IPS DF 6.9 (cell line): ENCODE measurements at regions not wholly inside any gene's neighbourhood (a gene's known extent, or its start where the extent isn't known, plus 50 kb on each side); places are given as distances from the start of the nearest gene placed in this dataset.
A peak's percentile ranks its signal among the peaks of the same experiment; 100 is the strongest.
"Not testable (repeated sequence)": the region's sequence is repeated elsewhere in the genome, so short reads cannot be mapped to it uniquely, and the experiment has no call there.

Experiments
- DNase-seq: peaks from one replicate; pipeline ENCODE4 v3.0.0-alpha.2; 2013; ENCODE audit warnings: low read depth, low spot score
- H3K27ac ChIP-seq: one replicate; pipeline ENCODE4 v1.5.1; 2013; ENCODE audit warnings: low read length, control low read depth
- H3K27me3 ChIP-seq: 2 replicates; pipeline ENCODE4 v1.6.1; 2013; ENCODE audit warnings: mild to moderate bottlenecking, low read length; ENCODE audit not compliant: control insufficient read depth, insufficient read depth
- H3K36me3 ChIP-seq: 2 replicates; pipeline ENCODE4 v1.6.1; 2013; ENCODE audit warnings: low read length; ENCODE audit not compliant: control insufficient read depth, insufficient read depth
- H3K4me1 ChIP-seq: 2 replicates; pipeline ENCODE4 v1.6.1; 2013; ENCODE audit warnings: low read length; ENCODE audit not compliant: control insufficient read depth, insufficient read depth
- H3K4me3 ChIP-seq: 2 replicates; pipeline ENCODE4 v1.5.1; 2013; ENCODE audit warnings: mild to moderate bottlenecking, low read length
- H3K9me3 ChIP-seq: 2 replicates; pipeline ENCODE4 v1.6.1; 2013; ENCODE audit warnings: low read length, inconsistent platforms; ENCODE audit not compliant: control insufficient read depth, insufficient read depth
- WGBS: extraction: QIAGEN DNeasy Blood & Tissue Kit; methylation state at CpG from one replicate; pipeline ENCODE4 v1.1.7; 2013; ENCODE audit warnings: mixed read lengths, missing lambda C conversion rate; ENCODE audit not compliant: insufficient read length, insufficient coverage; 5-methylcytosine and 5-hydroxymethylcytosine counted together

DNA sequence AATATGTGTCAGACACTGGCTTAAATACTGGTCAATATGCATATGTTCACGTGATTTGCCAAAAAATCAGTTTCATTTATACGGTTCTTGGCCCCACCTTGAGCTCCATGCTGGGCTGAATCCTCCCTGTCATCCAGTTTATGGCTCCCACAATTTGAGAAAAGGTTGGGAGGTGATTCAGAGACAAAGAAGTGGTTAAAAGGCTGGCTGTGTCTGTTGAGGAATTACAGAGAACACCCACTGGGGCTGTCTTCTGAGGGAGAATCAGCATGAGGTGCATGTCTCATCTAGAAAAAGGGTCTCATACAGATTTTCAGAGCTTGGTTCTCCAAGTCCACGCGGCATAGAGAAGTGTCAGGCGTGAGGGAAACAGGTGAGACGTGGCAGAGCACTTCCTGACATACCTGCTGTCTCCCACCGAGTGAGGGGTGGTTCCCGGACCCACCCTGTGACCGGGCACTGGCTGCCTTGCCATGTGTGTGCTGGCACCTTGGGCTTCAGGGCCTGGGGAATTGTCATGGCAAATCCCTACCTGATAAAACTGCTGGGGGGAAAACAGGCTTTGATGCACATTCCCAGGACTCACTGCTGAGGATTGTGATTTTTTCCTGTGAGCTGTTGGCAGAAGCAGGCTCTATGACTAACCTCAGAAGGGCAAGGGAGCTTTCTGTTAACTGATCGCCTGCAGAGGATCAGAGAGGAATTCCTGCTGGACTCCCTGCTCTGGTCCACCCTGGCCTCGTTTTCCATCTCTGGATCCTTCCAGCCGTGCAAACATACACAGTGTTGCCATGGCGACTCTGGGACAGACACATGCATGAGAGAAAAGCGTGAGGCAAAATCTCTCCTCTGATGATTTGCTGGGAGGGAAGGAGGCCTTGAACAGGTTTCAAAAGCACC lies 223.6 kb downstream of the ADAMTS15 start:
- Histone ChIP-seq H3K27me3 (no peaks in the 10 kb centered on the region), H3K27ac (no peak overlapping the region), H3K9me3 (no peaks in the 10 kb centered on the region), H3K4me3 (no peak overlapping the region), H3K4me1 (no peaks in the 10 kb centered on the region), H3K36me3 (no peaks in the 10 kb centered on the region)
- no peak for DNase-seq
- no CpG with 5 or more reads among the region's 14 CpGs for WGBS

DNA sequence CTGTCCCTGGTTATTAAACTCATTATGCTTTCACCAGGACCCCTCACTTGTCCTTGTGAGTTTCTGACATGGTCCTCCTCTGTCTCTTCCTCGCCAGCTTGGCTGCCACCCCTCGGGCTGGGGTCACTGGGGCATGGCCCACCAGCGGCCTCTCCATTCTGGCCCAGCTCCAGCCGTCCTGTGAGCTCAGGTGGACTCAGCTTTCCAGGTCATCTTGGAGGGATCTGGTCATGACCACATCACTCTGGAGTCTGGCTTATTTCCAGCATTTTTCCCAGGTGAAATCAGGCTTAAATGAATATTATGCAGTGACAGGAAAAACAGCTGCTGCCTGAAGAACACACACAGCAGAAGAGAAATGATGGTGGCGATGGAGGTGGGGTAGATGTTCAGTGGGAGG lies 224.5 kb downstream of the ADAMTS15 start:
- Histone ChIP-seq H3K4me3 (no peak overlapping the region), H3K27me3 (no peaks in the 10 kb centered on the region), H3K9me3 (no peaks in the 10 kb centered on the region), H3K4me1 (no peaks in the 10 kb centered on the region), H3K36me3 (no peaks in the 10 kb centered on the region), H3K27ac (no peak overlapping the region)
- DNase-seq: no peak
- WGBS: no CpG with 5 or more reads among the region's 5 CpGs

DNA sequence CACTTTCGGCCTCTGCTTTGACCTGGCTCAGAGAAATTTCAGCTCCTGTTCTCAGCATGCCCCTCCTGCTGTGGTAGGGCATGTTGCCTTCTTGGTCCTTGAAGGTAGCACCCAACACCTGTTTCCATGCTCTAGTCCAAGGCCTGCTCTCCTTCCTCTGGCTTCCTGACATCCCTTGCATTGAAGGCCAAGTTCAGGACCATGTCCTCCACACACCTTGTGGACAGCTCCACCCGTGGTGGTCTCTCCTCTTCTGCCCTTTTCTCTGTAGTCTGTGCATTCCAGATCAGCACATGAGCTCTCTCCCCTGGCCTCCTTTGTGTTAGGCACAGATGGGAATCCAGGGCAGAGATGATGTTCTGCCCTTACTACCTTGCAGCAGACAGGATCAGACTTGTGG lies 225.3 kb downstream of the ADAMTS15 start:
- Histone ChIP-seq H3K36me3 (no peaks in the 10 kb centered on the region), H3K9me3 (no peaks in the 10 kb centered on the region), H3K4me1 (no peaks in the 10 kb centered on the region), H3K27ac (no peak overlapping the region), H3K27me3 (no peaks in the 10 kb centered on the region), H3K4me3 (no peak overlapping the region)
- no CpG with 5 or more reads among the region's 2 CpGs for WGBS
- no peak for DNase-seq

DNA sequence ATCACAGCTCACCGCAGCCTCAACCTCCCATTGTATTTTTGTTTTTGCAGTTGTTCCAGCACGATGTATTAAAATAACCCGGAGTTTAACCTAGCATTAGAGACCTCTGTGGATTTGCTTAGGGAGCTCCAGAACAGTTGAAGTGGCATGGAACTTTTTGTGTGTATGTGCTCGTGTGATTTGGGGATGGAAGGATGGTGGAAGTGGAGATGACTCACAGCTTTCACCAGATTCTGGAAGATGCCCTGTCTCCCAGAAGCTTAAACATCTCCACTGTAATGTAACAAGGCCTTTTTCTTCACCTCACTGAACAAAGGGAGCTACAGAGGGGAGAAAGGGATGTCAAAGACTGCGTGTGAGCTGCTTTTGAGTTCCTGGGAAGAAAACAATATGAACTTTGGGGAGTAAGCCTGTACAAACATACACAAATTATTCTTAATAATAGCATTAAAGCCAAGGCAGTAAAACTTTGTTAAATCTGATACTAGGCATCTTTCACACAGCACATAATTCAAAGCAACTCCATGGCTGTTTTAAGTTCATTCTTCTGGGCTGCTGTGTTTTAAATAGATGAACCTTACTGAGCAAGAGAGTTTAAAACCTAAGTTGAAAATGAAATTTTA lies 226.4 kb downstream of the ADAMTS15 start:
- Histone ChIP-seq H3K4me1 (no peaks in the 10 kb centered on the region), H3K4me3 (no peak overlapping the region), H3K27me3 (no peaks in the 10 kb centered on the region), H3K36me3 (no peaks in the 10 kb centered on the region), H3K27ac (no peak overlapping the region), H3K9me3 (no peaks in the 10 kb centered on the region; the same call in 1 of the 2 replicates)
- no peak for DNase-seq
- no CpG with 5 or more reads among the region's 5 CpGs for WGBS

GRCh38 chr11:130675371-130675821 lies 227.0 kb downstream of the ADAMTS15 start:
- Histone ChIP-seq H3K27ac (no peak overlapping the region), H3K9me3 (no peaks in the 10 kb centered on the region; the same call in 1 of the 2 replicates), H3K4me1 (no peaks in the 10 kb centered on the region), H3K36me3 (no peaks in the 10 kb centered on the region), H3K27me3 (no peaks in the 10 kb centered on the region), H3K4me3 (no peak overlapping the region)
- no CpG with 5 or more reads among the region's 10 CpGs for WGBS
- DNase-seq: no peak

- Histone ChIP-seq H3K36me3 (no peaks in the 10 kb centered on the region), H3K27ac (no peak overlapping the region), H3K9me3 (no peaks in the 10 kb centered on the region; the same call in 1 of the 2 replicates), H3K4me3 (no peak overlapping the region), H3K27me3 (no peaks in the 10 kb centered on the region), H3K4me1 (no peaks in the 10 kb centered on the region)
- DNase-seq: no peak
- WGBS: no CpG with 5 or more reads among the region's 1 CpG
Observed at GRCh38 chr11:130675917-130676316, 227.5 kb downstream of the ADAMTS15 start.

DNA sequence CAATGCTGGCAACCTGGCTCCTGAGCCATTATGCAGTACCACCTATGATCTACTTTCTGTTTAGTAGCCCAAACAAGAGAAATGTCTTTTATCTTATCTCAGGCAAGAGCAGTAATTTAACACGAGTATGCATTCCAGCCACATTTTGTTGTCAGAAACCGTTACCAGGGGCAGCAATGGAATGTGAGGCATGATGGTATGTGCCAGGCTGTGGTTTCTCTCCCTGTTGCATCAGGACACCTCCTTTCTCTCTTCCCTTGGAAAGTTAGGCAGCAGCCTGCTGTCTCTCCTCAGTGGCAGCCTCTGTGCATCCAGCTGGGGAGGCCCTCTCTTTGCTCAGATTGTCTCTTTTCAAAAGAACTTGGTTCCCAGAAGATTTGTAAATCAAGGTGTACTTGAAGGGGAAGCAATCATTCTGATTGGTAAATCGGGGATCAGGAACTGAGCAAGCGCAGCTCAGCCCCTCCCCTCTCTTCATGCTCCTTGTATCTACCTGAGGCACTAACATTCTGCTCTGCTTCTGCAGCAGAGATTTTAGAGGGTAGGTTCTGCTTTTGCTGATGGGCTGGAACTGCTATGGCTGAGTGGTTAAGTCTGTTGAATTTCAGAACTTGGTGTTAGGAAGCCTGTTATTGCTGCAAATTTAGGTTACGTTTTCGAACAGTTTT lies 229.2 kb downstream of the ADAMTS15 start:
- WGBS: no CpG with 5 or more reads among the region's 6 CpGs
- no peaks in the 10 kb centered on the region for H3K27me3 ChIP-seq
- no peak overlapping the region for H3K27ac ChIP-seq
- H3K4me1 ChIP-seq: no peaks in the 10 kb centered on the region
- H3K4me3 ChIP-seq: no peak overlapping the region
- peak; percentile 18 for DNase-seq
- no peaks in the 10 kb centered on the region for H3K36me3 ChIP-seq
- H3K9me3 ChIP-seq: no peaks in the 10 kb centered on the region; the same call in 1 of the 2 replicates

- no CpG with 5 or more reads among the region's 4 CpGs for WGBS
Observed at GRCh38 chr11:130679247-130679646, 230.8 kb downstream of the ADAMTS15 start.

DNA sequence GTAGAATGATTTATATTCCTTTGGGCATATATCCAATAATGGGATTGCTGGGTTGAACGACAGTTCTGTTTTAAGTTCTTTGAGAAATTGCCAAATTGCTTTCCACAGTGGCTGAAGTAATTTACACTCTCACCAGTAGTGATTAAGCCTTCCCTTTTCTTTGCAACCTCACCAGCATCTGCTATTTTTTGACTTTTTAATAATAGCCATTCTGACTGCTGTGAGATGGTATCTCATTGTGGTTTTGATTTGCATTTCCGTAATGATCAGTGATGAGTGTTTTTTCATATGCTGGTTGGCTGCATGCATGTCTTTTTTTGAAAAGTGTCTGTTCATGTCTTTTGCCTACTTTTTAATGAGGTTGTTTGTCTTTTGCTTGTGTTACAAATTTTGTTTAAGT lies 233.8 kb downstream of the SNX19 start:
- not testable (repeated sequence) for H3K27me3 ChIP-seq, DNase-seq, H3K4me3 ChIP-seq, H3K36me3 ChIP-seq, H3K27ac ChIP-seq, H3K9me3 ChIP-seq, H3K4me1 ChIP-seq
- WGBS: no CpG with 5 or more reads among the region's 2 CpGs

More at GRCh38 chr11:130679247-130679646, 230.8 kb downstream of the ADAMTS15 start:
- no peaks in the 10 kb centered on the region; the same call in 1 of the 2 replicates for H3K9me3 ChIP-seq
- no peaks in the 10 kb centered on the region for H3K4me1 ChIP-seq
- DNase-seq: no peak
- no peaks in the 10 kb centered on the region for H3K36me3 ChIP-seq
- no peaks in the 10 kb centered on the region for H3K27me3 ChIP-seq
- H3K4me3 ChIP-seq: no peak overlapping the region
- H3K27ac ChIP-seq: no peak overlapping the region

DNA sequence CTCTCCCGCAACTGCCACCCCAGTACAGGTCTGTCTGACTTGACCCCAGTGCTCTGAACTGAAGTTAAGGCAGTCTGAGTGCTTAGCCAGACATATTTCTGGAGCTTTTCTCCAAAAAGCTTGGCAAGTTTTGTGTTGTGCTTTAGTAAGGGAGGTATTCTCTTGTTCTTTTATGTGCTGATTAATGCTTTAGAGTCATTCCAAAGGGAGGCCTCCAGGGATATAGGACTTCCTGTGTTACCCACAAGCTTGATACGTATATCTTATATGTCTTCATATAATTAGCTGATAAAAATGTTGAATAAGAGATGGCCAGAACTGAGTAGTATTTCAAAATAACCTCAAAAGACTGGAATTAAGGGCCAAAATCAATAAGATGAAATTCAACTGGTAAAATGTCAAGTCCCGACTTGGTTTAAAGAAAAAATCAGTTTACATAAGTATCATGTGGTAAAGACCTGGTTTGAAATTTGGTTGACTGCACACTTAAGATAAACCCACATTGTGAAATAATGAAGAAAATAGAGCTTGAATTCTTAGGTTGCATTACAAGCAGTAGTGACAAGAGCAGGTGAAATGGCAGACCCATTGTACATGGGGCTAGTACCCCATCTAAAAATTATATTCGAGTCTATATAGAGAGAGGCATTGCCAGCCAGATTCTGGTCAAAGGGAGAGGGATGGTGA lies 226.9 kb downstream of the SNX19 start:
- no peak overlapping the region for H3K4me3 ChIP-seq
- DNase-seq: no peak
- no peaks in the 10 kb centered on the region for H3K4me1 ChIP-seq
- no peak overlapping the region for H3K27ac ChIP-seq
- no CpG with 5 or more reads among the region's 4 CpGs for WGBS
- H3K9me3 ChIP-seq: no peaks in the 10 kb centered on the region
- no peaks in the 10 kb centered on the region for H3K27me3 ChIP-seq
- H3K36me3 ChIP-seq: no peaks in the 10 kb centered on the region
